SK-N-SH (cell line): ENCODE measurements at regions not wholly inside any gene's neighbourhood (a gene's known extent, or its start where the extent isn't known, plus 50 kb on each side); places are given as distances from the start of the nearest gene placed in this dataset.

Experiments
- CTCF ChIA-PET: fragments of 300-600, 350-600 bp; formaldehyde crosslinking; extraction: SDS; loops from one replicate; lab custom pipeline; 2021; lab: Yijun Ruan, JAX
- POLR2A ChIA-PET: fragments of 350-600 bp; sonication (Branson Sonifier 250); formaldehyde crosslinking; extraction: SDS; loops from one replicate; lab custom pipeline; 2020; ENCODE audit warnings: antibody characterized with exemption, inconsistent platforms; lab: Yijun Ruan, JAX
- DNase-seq: peaks from one replicate; pipeline ENCODE4 v3.0.0; 2012
- H2AFZ ChIP-seq: fragments of 200-600 bp; sonication (generic); 2 replicates; pipeline ENCODE4 v1.8.1; 2016; ENCODE audit warnings: antibody characterized with exemption, mild to moderate bottlenecking, low read depth
- H3F3A ChIP-seq: fragments of 200-600 bp; sonication (generic); replicated peaks from 2 replicates; pipeline ENCODE3; 2016; ENCODE audit warnings: antibody characterized with exemption, mild to moderate bottlenecking; ENCODE audit not compliant: insufficient read depth
- H3K27ac ChIP-seq, 2 experiments: fragments of 200-500 bp in 1 of 2; fragments of 200-600 bp in 1 of 2; sonication (Bioruptor generic) in 1 of 2; sonication (generic), shearing (Covaris generic) in 1 of 2; 2 replicates each; pipeline versions ENCODE4 v1.5.1 to v1.6.1; 2014 to 2016; ENCODE audit warnings: low read depth in 2 of 2, inconsistent platforms in 1 of 2, low read length in 1 of 2, mild to moderate bottlenecking in 1 of 2, mixed read lengths in 1 of 2
- H3K27me3 ChIP-seq: fragments of 200-600 bp; sonication (generic), shearing (Covaris generic); 2 replicates; pipeline ENCODE4 v1.6.1; 2016; ENCODE audit warnings: mixed run types; ENCODE audit not compliant: insufficient read depth
- H3K36me3 ChIP-seq, 2 experiments: fragments of 200-500 bp in 1 of 2; fragments of 200-600 bp in 1 of 2; sonication (Bioruptor generic) in 1 of 2; sonication (generic) in 1 of 2; replicated peaks in 1 of 2; 2 replicates each; pipeline versions ENCODE3 to v1.5.1; 2014 to 2016; ENCODE audit warnings: low read length in 1 of 2, mild to moderate bottlenecking in 1 of 2; ENCODE audit not compliant: insufficient read depth in 2 of 2, control insufficient read depth in 1 of 2
- H3K4me1 ChIP-seq, 2 experiments: fragments of 200-500 bp in 1 of 2; fragments of 200-600 bp in 1 of 2; sonication (Bioruptor generic) in 1 of 2; sonication (generic), shearing (Covaris generic) in 1 of 2; 2 replicates each; pipeline versions ENCODE4 v1.5.1 to v1.6.1; 2014 to 2016; ENCODE audit warnings: low read depth in 1 of 2, low read length in 1 of 2, mixed run types in 1 of 2; ENCODE audit not compliant: insufficient read depth in 2 of 2, control insufficient read depth in 1 of 2
- H3K4me2 ChIP-seq: fragments of 200-600 bp; sonication (generic), shearing (Covaris generic); 2 replicates; pipeline ENCODE4 v1.6.1; 2017; ENCODE audit warnings: mixed run types
- H3K4me3 ChIP-seq, 2 experiments: fragments of 200-500 bp in 1 of 2; fragments of 200-600 bp in 1 of 2; sonication (Bioruptor generic) in 1 of 2; sonication (generic), shearing (Covaris generic) in 1 of 2; 2 replicates each; pipeline versions ENCODE4 v1.5.1 to v1.8.1; 2014 to 2016; ENCODE audit warnings: low read depth in 2 of 2, inconsistent platforms in 1 of 2, low read length in 1 of 2, mild to moderate bottlenecking in 1 of 2, mixed read lengths in 1 of 2, moderate library complexity in 1 of 2
- H3K79me2 ChIP-seq: fragments of 200-600 bp; sonication (generic); 2 replicates; pipeline ENCODE4 v1.8.1; 2017; ENCODE audit warnings: mild to moderate bottlenecking; ENCODE audit not compliant: insufficient read depth
- H3K9ac ChIP-seq: fragments of 200-600 bp; sonication (generic); 2 replicates; pipeline ENCODE4 v1.6.1; 2017; ENCODE audit warnings: mixed run types
- H3K9me2 ChIP-seq: fragments of 200-600 bp; sonication (generic); 2 replicates; pipeline ENCODE4 v1.6.1; 2017; ENCODE audit warnings: mixed run types
- H3K9me3 ChIP-seq: fragments of 200-600 bp; sonication (generic); 2 replicates; pipeline ENCODE4 v1.6.1; 2017; ENCODE audit warnings: mixed run types, mild to moderate bottlenecking, moderate library complexity
- H4K20me1 ChIP-seq: fragments of 200-600 bp; sonication (generic); 2 replicates; pipeline ENCODE4 v1.6.1; 2017; ENCODE audit warnings: mild to moderate bottlenecking, mixed run types; ENCODE audit not compliant: insufficient read depth
- CHD2 ChIP-seq: fragments of 150-350 bp; IDR thresholded peaks from 2 replicates; pipeline ENCODE4 v1.6.1; 2018; ENCODE audit warnings: low read length; ENCODE audit not compliant: partially characterized antibody
- EP300 ChIP-seq, 2 experiments: IDR thresholded peaks; 2 replicates each; pipeline versions ENCODE4 v1.4.0 to v1.6.1; 2012; ENCODE audit warnings: borderline replicate concordance in 1 of 2, low read depth in 1 of 2, low read length in 1 of 2
- EZH2phosphoT487 ChIP-seq: fragments of 200-600 bp; sonication (generic); IDR thresholded peaks from 2 replicates; pipeline ENCODE4 v1.6.1; 2017; ENCODE audit warnings: low read depth, mixed run types, mild to moderate bottlenecking, antibody characterized with exemption, moderate library complexity, borderline replicate concordance
- GABPA ChIP-seq: IDR thresholded peaks from 2 replicates; pipeline ENCODE4 v1.4.0; 2012; ENCODE audit warnings: low read depth, mild to moderate bottlenecking
- JUND ChIP-seq: IDR thresholded peaks from 2 replicates; pipeline ENCODE4 v1.4.0; 2012
- PBX3 ChIP-seq: IDR thresholded peaks from 2 replicates; pipeline ENCODE4; 2012
- RAD21 ChIP-seq: IDR thresholded peaks from 2 replicates; pipeline ENCODE4 v1.6.1; 2012; ENCODE audit warnings: mild to moderate bottlenecking, low read length
- SIN3A ChIP-seq: IDR thresholded peaks from 2 replicates; pipeline ENCODE4 v1.6.1; 2012; ENCODE audit warnings: low read depth, mild to moderate bottlenecking, low read length, moderate library complexity, borderline replicate concordance
- SMC3 ChIP-seq: IDR thresholded peaks from 2 replicates; pipeline ENCODE4 v1.6.1; 2012; ENCODE audit warnings: low read depth, low read length, improper control_type of control experiment
- TEAD4 ChIP-seq: IDR thresholded peaks from 2 replicates; pipeline ENCODE4 v1.4.0; 2012; ENCODE audit warnings: mild to moderate bottlenecking, borderline replicate concordance; ENCODE audit not compliant: insufficient read depth
- USF2 ChIP-seq: fragments of 150-350 bp; IDR thresholded peaks from 2 replicates; pipeline ENCODE4 v1.6.1; 2017; ENCODE audit warnings: antibody characterized with exemption, low read length, low read depth, borderline replicate concordance
- ZBTB33 ChIP-seq: IDR thresholded peaks from 2 replicates; pipeline ENCODE4 v1.4.0; 2012; ENCODE audit warnings: low read depth, borderline replicate concordance
- WGBS: methylation state at CpG from one replicate; pipeline ENCODE4 v1.1.6; 2017; ENCODE audit warnings: low lambda C conversion rate; 5-methylcytosine and 5-hydroxymethylcytosine counted together
- TF ChIP-seq, protein P1 (sequence below): fragments of 150-350 bp; IDR thresholded peaks from 2 replicates; pipeline ENCODE4 v1.6.1; 2016; ENCODE audit warnings: mild to moderate bottlenecking, low read depth, low read length

GRCh38 chr20:53806683-53807401, 213.2 kb upstream of the ZNF217 start:
- peak overlapping the region in 1 of 2 experiments; percentile 95; a peak in 2 of 4 replicates for H3K27ac ChIP-seq
- H3K79me2 ChIP-seq: no peaks in the 10 kb centered on the region
- no peak overlapping the region for H2AFZ ChIP-seq
- no peak for TF ChIP-seq EP300 (IDR thresholded peaks at IDR 0.05; ENCODE audit: borderline replicate concordance in 1 of 2, low read depth in 1 of 2, low read length in 1 of 2)
- TF ChIP-seq CHD2: no peak
- TF ChIP-seq JUND: no peak
- TF ChIP-seq RAD21: no peak
- no peak for TF ChIP-seq TEAD4
- no peak for TF ChIP-seq GABPA
- TF ChIP-seq ZBTB33: no peak
- TF ChIP-seq PBX3: no peak
- no peak for TF ChIP-seq EZH2phosphoT487
- TF ChIP-seq USF2: no peak
- TF ChIP-seq, protein P1, sequence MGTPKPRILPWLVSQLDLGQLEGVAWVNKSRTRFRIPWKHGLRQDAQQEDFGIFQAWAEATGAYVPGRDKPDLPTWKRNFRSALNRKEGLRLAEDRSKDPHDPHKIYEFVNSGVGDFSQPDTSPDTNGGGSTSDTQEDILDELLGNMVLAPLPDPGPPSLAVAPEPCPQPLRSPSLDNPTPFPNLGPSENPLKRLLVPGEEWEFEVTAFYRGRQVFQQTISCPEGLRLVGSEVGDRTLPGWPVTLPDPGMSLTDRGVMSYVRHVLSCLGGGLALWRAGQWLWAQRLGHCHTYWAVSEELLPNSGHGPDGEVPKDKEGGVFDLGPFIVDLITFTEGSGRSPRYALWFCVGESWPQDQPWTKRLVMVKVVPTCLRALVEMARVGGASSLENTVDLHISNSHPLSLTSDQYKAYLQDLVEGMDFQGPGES: no peak
- TF ChIP-seq SMC3: no peak
- TF ChIP-seq SIN3A: no peak
- H3K9me3 ChIP-seq: no peaks in the 10 kb centered on the region
- H3K36me3 ChIP-seq: no peaks in the 10 kb centered on the region
- CTCF ChIA-PET: no interaction called here
- WGBS: 96% methylated on average over 6 of the region's 6 CpGs
- H3K4me3 ChIP-seq: no peak overlapping the region
- H3K9me2 ChIP-seq: no peaks in the 10 kb centered on the region
- no peak overlapping the region for H3K9ac ChIP-seq
- peaks cover 0 to 14% of the 10 kb centered on the region in 2 experiments; a peak in 1 of 4 replicates for H3K4me1 ChIP-seq
- H4K20me1 ChIP-seq: no peaks in the 10 kb centered on the region
- no peak for DNase-seq
- no peak overlapping the region for H3K4me2 ChIP-seq
- peaks cover 34% of the 10 kb centered on the region for H3F3A ChIP-seq
- POLR2A ChIA-PET: no interaction called here
- no peaks in the 10 kb centered on the region for H3K27me3 ChIP-seq
